RCC 7860 (cell line): ENCODE measurements at regions not wholly inside any gene's neighbourhood (a gene's known extent, or its start where the extent isn't known, plus 50 kb on each side); places are given as distances from the start of the nearest gene placed in this dataset.

Experiments
- DNase-seq: peaks from one replicate; pipeline ENCODE4 v3.0.0-alpha.2; 2015; ENCODE audit warnings: low spot score
- FAIRE-seq: peaks from 2 replicates; lab custom pipeline; 2012; peaks lifted over from hg19 to GRCh38; lab: Jason Lieb, UNC

DNA sequence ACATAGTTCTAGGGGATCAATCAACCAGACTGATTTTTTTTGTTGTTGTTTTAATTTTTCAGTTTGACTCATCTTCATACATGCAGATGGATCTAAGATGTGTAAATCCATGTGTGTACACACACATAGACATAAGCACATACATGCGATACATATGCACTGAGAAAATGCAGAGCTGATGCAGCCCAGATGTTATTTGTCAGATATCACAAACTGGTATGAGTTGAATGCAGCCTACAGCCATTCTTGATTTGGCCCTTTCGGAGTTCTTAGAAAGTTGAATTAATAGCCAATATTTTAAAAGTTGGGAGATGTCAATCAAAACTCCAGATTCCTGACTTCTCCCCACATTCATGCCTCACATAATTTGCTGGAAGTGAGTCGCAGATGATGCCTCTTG, 180.4 kb downstream of the SPATA18 start:
- no peak for FAIRE-seq
- DNase-seq = no peak

DNA sequence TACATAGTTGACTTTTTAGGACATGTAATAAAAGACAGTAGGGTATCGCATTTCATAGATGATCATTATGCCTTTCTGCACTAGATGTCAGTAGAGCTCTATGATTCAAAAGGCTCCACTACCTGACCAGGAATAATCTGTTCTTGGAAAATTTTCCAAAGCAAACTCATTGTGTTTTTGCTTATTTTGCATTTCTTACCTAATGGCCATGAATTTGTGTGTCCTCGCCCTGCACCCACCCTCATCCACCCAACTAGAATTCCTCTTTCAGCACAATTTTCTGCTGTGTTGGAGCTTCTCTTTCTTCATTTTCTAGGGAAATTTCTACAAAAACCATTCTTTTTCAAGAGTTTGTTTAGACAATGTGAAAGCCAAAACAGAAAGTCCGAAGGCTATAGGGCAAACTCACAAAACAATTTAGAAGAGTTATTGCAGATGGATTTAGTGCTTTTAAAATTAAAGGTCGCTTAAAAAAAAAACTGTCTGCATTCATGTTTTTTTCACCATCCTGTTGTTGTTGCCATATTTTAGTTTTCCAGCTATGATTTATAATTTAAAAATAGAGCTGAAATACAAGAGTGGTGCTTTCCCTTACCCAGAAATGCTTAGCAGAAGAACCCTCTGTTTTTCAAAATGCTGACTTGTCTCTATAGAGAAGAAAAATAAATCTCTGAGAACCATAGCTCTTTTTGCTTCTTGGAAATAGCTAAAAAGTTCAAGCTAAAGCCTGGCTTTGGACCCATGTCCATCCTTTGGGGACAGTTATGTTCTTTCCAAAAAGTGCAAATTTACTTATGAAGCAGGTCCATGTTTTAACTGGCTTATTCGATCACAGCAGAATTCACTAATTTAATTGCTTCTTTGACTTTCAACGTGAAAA, 183.7 kb downstream of the SPATA18 start:
- FAIRE-seq = no peak
- DNase-seq = no peak

DNA sequence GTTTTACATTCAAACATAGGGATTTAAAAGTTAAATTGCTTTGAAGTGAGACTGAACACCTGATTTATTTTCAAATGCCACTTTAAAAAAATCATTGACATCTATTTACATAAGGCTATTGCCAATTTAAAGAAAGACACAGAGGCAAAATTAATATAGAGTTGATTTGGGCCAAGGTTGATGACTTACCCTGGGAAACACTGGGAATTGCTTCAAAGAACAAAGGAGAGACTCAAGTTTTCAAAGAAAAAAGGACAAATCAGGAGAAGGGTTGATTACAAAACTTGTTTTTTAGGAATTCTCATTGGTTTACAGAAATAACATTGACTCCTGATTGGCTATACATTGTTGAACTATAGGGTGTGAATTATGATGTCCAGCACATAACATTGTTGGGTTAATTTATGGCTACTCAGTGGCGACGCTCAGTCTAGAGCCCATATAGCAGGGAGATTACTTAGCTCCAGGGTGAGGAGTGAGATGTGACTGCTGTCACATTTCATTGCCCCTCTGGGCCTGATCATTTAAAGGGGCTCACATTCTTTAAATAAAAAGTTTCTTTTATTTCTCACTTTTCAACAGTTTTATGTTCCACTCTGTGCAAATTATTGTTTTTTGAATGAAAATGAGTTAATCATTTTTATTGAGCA, 184.6 kb downstream of the SPATA18 start:
- FAIRE-seq = no peak

DNA sequence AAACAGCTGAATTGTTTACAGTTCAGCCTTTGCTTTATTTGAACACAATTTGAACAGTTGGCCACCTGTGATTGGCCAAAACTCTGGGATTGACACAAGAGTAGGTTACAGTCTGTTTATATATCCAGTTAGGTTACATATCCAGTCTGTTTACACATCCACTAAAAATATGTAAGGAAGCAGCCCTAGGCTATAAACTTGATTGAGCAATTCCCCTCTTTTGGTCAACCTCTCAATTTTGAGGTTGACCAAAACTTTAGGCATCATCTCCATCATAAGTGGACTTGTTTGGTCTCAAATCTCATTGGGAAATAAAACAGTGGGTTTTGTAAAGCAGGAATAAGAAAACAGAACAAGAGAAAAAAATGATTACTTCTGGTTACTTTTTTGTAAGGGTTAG, 190.8 kb downstream of the SPATA18 start:
- FAIRE-seq (no peak), DNase-seq (no peak)

More for the DNA sequence above, 184.6 kb downstream of the SPATA18 start:
- DNase-seq = no peak

DNA sequence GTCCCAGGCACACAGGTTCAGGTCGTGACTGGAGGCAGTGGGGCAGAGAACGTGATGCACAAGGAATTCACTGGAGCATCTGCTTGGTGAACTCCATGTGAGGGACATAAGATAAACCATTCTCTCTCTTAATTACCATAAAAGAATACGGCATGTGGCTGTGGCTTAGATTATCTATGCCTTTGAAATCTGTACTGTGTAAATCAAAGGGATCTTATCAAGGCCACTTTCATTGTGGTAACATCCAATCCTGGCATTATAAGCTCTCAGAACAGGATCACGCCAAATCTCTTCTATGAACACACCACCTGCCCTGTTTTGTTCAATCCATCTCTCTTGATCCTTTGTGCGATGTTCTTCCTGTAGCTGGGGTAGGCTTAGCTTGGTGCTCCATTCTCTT, 192.3 kb downstream of the SPATA18 start:
- DNase-seq (no peak), FAIRE-seq (no peak)

DNA sequence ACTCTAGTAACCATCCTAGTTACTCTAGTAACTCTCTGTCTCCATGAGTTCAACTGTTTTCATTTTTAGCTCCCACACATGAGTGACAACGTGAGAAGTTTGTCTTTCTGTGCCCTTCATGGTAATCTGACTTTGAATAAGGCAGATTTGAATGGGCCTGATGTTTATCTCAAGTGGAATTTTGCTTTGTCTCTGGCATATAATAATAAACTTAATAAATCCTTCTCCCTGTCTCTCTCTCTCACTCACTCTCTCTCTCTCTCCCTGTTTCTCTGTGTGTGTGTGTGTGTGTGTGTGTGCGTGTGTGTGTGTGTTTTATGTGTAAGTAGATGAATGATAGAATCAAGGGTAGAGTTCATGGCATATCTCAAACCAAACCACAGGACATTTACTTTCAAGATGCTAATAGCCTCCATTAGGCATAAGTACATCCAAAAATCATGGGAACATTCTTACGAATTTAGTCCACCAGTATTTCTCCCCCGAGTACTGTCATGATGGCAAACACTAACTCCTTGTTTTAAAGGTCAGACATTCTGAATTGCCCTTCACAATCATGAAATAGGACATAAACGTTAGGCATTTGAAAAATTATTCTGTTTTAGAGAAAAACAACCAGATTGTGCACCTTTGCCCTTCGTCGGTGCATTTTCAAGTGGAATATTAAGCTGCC, 193.1 kb downstream of the SPATA18 start:
- FAIRE-seq (no peak), DNase-seq (no peak)

DNA sequence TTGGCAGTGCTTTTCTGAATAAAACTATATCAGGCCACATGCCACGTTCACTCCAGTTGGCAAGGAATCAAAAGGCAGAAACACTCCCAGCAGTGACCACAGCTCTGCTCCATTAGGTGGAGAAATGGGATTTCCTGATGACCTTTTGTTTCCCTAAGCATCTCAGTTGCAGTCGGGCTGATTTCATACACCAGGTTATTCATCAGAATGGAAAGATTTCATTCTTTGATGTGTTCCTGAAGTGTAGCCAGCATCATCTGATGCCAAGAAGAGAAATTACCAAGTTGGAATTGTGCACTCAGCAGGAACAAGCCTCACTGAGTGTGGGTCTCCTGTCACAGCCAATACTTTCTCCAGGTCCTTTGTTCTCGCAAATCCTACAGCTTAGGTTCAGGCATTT, 193.7 kb downstream of the SPATA18 start:
- FAIRE-seq = no peak
- no peak for DNase-seq

DNA sequence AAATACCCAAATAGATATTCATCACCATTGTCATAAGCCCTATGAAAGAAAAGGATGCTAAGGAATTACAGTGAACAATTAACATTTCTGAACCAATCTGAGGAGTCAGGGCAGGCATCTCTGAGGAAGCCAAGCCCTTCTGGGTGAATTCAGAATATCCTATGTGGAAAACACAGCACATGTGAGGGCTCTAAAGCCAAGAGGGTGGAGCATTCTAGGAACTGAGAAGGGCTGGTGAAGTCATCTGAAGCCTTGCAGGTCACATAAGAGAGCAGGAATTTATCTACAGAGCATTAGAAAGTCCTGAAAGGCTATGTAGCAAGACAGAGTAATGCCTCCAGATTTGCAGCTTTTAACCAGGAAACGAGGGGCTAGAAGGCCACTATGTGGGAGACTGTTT, 195.7 kb downstream of the SPATA18 start:
- FAIRE-seq (no peak), DNase-seq (no peak)

DNA sequence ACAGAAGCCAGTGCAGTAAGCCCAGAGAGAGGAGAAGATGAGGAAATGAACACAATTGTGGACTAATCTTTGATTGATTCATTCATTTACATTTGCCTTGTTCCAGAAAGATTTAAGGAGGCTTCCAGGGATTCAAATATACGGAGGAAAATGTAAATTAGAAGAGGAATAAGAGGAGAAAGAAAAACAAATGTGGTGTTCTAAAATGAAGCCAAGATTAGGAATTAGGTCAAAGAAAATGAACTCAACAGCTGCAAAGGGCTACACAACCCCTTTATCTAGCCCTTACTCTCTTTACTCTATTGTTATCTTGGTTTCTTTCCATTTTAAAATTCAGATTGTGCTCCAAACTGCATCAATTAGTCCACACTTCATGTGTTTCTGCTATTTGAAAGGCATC, 196.8 kb downstream of the SPATA18 start:
- no peak for FAIRE-seq
- DNase-seq = no peak

DNA sequence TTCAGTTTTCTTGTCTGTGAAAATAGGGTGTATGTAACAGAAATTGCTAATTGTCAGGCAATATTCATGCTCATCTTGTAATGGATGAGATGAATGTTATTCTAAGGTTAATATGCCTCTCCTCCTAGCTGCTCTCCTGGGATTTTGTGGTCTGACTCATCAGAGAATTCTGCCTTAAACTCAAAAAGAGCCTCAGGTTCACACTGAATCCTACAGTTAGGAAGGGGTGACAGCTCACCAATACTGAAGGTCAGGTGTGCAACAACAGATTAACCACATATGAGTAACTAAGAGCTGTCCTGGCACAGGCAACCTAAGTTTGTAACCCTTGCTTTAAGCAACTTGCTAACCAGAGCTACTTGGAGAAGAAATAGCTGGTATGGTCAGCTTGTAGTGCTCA, 197.7 kb downstream of the SPATA18 start:
- DNase-seq (no peak), FAIRE-seq (no peak)

DNA sequence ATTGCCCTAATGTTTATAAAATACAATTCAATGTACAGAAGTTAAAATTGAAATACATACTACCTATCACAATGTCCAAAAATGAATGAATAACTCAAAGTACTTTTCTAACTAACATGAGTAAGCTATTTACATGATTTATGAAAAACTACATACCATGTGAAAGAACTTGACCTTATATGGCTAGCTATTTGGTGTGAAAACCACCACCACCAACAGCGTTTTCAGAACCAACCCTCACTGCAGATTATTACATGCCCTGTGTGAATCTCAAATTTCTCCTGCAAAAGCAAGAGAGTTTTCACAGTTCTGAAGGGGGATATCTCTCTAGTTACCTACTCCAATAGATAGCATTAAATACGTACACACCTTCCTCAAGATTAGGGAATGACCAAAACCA, 198.5 kb downstream of the SPATA18 start:
- FAIRE-seq (no peak), DNase-seq (no peak)

DNA sequence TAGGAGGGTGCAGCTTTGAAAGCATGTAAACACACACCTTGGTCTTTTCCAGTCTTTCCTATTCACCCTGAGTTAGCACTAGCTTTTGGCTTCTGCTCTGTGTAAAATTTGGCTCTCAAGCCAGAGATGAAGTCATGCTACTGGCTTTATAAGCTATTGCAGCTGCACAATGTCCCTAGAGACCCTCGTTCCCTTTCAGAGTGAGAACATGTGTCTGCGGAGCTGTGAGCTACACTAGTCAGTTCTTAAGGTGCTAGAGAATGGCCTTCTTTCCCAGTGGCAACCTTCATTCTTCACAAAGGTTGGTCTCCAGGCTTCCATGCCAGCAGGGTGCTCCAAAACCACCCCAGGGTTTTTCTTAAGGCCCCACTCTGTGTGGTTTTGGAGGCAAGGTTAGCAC, 199.1 kb downstream of the SPATA18 start:
- FAIRE-seq (no peak), DNase-seq (no peak)

DNA sequence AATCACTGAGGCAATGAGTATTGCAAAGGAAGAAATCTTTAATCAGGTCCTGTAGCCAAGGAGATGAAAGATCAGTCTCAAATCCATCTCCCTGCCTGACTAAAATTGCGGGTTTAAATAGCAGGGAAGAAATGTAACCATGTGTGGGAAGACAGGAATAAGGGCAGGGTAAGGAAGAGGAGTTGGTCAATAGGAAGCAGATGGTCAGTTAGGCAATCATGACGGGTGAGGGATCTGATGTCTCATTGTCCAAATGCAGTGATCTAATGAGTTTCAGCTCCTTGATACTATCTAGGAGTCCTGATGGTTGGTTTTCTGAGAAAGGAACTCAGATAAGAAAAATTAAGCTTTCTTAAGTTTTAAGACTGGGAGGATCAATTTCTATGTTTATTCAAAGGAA, 200.8 kb downstream of the SPATA18 start:
- FAIRE-seq (no peak), DNase-seq (no peak)

DNA sequence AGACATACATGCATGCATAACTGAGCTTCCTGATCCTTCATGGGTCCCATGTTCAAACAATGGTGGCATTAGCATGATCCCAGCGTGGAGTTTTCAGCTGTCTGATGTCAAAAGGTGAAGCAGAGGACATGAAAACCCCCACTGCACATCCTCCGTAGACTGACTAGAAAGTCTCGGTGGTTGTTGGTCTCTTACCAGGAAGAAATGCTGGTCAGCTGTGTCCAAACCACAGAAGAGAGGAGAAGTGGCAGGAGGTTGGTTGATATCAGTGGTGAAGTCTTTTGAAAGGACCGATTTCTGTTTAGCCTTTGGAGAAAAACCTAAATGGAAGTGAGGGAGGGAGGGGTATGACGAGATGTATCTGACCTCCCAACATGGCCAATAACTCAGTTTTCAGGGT, 201.9 kb downstream of the SPATA18 start:
- DNase-seq (no peak), FAIRE-seq (no peak)

DNA sequence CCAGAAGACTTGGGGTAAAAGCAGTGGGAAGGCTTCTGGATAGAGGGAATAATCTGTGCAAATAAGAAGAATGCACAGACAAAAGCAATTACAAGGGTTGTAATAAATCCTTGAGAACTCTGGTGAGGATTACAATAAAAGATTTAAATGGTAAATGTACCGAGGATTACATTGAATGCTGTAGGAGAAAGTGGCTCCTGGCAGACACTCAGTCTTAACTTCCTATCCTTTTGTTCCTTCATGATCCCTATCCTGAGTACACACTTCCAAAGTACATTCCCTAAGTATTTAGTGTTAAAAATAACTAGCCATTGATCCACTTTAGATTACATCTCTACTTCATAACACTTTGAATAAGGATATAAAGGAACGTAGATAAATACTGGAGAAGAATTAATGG, 205.4 kb downstream of the SPATA18 start:
- no peak for FAIRE-seq
- DNase-seq = no peak

DNA sequence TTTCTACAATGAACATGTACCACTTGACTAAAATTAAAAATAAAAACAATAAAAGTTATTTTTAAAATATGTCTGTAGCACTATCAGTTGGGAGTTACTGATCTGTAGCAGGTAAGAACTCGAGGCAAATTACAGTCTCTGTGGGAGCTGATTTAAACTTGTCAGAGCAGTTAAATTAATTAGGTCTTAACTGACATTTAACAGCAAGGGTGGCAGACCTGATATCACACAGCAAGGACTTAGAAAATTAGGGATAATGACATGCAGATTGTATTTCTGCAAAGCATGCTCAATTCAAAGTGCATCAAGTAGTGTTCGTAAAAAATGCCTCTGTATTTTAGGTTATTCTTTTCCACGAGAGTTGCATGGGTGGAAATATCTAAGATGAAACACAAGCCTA, 208.9 kb downstream of the SPATA18 start:
- DNase-seq (no peak), FAIRE-seq (no peak)

DNA sequence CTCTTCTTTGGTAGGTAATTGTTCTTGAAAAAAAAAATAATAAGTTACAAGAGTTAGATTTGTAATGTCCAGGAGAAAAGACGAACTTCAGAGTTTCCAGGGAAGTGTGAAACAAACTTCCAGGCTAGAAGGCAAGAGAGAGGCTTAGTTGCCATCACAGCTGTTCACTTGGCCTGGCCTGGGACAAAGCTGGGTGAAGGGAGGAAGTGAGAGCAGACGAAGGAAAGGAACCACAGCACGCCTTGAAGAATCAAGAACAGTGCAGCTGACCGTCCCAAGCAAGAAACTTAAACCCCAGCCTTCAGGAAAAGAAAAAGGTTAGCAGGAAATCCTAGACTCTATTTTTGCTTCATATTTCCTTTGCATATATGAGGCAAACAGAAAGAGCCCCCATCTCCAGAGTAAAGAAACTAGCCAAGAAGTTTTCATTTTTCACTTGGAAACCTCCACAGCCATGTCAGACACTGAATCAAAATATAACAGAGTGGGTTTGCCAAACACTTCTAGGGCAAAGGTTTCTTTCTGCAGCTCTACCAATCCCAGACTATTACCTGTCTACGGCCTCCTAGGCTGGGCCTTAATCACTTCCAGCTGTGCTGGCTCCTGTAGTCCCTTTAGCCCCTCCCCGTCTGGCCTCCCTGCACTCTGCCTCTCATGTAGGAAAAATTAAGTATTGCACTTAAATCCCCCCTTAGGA, 209.6 kb downstream of the SPATA18 start:
- DNase-seq (no peak), FAIRE-seq (no peak)

DNA sequence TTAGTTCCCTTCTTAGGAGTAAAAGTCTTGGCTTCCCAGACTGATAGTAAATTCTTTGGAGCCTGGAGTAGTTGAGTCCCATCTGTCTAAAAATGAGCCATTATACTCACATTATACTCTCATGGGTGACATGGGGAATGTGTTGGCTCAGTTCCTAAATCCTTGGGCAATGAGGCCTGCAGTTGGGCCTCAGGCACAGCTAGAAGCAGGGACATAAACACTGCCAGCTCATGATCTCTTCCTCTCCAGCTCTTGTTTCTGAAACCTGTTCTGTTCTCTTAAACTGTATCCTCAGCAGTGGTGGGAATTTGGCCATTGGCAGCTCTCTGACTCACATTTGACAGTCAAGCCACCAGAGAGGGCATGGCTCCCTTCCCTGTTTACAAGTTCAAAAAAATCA, 212.5 kb downstream of the SPATA18 start:
- FAIRE-seq = no peak

DNA sequence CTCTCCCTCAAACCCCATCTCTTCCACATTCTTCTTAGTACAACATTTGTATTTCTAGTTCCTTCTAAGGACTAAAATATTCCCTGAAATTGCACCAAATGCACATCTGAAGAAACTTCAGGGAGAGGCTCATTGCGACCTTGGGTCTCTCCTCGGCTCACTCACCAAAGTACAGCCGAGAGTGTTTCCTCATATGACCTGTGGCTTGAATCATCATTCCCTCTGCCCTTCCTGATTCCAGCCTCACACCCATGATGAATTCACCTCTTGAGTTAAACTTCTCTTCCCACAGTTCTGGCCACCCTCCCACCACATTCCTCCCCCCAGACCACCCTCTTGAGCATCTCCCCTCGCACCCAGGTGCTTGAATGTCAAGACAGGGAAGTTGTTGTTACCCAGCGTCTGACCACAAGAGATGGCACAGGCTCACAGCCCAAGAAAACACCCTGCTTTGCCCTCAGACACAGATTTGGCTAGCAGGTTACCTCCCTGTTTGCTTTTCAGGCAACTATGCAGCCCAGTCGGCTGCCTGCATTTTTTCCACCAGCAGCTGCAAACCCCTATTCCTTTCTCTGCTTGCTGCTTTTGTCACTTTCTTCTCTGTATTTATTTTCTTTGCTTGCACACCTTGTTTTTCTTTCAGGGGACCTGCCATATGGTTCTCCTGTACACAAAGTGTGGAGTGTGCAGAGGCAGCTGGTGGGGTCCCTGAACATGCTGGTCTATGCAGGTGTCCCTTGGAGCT, 214.8 kb downstream of the SPATA18 start:
- FAIRE-seq (no peak), DNase-seq (no peak)

More for the DNA sequence above, 212.5 kb downstream of the SPATA18 start:
- DNase-seq = no peak

DNA sequence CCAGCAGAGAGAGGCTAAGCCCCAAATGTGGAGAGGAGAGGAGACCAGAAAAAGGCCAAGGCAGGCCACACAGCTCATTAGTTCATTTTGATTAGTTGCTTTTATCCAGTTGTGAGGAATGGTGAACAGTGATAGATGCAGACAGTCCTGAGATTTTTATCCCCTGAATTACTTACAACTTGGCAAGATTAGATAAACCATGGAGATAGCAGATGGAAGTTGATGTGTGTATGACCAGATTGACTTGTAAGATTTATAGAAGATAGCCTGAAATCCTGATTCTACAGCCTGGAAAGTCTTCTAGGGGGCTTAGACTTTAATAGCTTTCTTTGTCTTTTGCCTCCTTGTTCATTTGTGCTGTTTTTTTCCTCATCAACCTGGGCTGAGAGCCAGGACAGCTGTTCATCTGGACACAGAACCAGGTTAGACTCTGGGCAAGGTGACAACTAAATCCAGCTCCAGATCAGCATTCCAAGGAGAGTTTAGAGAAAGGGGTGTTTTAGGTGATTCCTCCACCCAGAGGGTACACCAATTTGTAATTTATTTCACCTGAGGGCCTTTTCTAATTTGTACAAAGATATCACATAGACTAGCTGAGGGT, 215.5 kb downstream of the SPATA18 start:
- FAIRE-seq (no peak), DNase-seq (no peak)
